GM12873 (cell line): ENCODE measurements at regions not wholly inside any gene's neighbourhood (a gene's known extent, or its start where the extent isn't known, plus 50 kb on each side); places are given as distances from the start of the nearest gene placed in this dataset.

ENCODE experiments used
- TF ChIP-seq, protein P1 (sequence below): IDR thresholded peaks from 2 replicates; pipeline ENCODE4 v1.5.1; 2012; ENCODE audit warnings: low read depth, mild to moderate bottlenecking, moderate library complexity, low read length, control low read depth; ENCODE audit not compliant: insufficient read depth; ENCODE audit errors: missing control alignments

DNA sequence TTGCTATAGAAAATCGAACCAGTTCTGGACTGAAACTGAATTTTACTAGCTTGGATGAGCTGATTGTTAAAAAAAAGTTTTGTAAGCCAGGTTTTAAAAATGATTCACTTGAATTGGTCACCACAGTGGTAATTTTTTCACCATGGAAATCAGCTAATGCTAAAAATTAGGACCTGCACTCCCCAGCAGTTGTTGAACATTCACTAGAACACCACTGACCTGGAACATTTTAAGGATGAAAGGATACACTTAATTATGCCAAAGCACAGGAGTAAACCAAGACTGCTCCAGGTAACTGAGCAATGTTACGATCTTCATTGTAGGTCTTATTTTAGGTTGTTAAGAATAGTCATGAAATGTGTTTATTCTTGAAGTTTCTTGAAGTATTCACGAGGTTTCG, 1342.6 kb upstream of the SPRY2 start:
- TF ChIP-seq, protein P1, sequence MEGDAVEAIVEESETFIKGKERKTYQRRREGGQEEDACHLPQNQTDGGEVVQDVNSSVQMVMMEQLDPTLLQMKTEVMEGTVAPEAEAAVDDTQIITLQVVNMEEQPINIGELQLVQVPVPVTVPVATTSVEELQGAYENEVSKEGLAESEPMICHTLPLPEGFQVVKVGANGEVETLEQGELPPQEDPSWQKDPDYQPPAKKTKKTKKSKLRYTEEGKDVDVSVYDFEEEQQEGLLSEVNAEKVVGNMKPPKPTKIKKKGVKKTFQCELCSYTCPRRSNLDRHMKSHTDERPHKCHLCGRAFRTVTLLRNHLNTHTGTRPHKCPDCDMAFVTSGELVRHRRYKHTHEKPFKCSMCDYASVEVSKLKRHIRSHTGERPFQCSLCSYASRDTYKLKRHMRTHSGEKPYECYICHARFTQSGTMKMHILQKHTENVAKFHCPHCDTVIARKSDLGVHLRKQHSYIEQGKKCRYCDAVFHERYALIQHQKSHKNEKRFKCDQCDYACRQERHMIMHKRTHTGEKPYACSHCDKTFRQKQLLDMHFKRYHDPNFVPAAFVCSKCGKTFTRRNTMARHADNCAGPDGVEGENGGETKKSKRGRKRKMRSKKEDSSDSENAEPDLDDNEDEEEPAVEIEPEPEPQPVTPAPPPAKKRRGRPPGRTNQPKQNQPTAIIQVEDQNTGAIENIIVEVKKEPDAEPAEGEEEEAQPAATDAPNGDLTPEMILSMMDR: no peak

DNA sequence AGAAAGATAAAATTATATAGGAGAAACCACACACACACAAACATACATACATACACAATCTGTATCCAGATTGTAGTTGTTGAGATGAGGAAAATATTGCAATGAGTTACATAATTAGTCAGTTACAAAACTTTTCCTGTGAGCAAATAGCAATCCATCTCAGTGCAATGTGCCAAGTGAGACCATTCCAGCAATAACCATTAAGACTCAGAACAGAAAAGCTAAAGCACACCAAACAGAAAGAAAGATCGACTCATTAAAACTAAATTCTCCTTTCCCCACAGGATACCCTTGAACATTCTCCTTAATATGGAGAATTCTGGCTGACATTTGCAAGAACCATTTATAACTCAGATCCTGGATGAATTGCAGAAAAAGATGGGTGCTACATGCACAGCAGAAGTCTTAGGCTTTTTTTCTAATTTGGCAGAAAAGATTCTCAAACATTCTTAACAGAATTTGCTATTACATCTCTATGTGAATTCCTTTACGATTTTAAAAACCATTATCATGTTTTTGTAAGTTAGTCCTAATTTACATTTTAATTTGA, 1341.2 kb upstream of the SPRY2 start:
- TF ChIP-seq, protein P1: no peak

DNA sequence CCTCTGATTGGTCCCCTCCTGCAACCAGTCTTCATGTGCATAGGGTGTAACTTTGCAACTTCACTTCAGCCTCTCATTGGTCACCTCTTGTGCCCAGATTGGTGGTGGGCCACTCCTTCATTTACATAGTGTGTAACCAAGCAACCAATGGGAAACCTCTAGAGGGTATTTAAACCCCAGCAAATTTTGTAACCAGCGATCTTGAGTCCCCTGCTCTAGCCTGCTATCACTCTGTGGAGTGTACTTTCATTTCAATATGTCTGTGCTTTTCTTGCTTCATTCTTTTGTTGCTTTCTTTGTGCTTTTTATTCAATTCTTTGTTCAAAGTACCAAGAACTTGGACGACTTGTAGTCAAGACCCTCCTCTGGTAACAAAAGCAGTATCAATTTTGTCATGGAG, 1336.9 kb upstream of the SPRY2 start:
- TF ChIP-seq, protein P1: no peak

DNA sequence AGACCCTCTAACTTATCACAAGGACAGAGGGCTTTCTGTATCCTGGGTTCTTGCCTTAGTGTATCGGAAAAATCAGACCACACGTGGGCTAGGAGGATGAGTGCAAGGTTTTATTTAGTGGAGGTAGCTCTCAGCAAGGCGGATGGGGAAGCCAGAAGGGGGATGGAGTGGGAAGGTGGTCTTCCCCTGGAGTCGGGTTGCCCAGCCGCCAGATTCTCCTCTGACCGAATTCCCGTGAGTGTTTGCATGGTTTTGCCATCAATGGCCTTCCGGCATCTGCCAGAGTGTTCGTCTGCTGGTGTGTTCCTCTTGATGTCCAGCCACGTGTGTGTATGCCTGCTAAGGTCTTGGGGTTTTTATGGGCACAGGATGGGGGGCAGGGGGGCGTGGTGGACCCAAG, 1335.1 kb upstream of the SPRY2 start:
- TF ChIP-seq, protein P1: no peak

DNA sequence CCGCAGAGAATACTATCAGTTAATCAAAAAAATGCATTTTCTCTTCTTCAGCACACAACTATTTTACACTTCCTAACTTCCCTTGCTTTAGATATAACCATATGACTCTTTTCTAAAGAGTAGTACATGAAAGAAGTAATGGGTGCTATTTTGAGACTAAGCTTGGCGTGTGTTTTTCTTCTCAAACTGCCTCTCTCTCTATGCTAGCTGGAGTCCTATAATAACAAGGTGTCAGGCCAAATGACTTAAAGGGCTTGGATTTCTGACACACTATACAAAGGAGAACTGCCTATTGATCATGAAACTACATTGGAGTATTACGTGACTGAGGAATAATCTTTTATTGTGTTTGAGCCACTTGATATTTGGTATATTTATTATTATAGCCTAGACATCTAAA, 1330.1 kb upstream of the SPRY2 start:
- TF ChIP-seq, protein P1: no peak

DNA sequence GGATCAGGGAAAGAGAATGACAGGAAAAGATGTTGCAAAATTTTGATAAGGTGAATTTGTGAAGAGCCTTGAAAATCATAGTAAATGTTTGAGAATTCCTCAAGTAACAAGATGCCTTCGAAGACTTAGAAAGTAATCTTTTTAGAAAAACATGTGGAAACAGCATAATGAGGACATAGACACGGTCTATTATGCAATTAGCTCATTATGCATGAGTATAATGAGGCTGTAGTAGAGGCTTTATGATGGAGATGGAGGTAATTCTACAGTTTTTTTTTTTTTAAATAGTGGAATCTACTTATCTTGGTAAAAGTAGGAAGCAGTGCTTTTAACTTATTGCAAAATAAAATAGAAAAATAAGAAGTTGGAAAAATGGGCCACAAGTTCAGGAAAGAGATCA, 1329.1 kb upstream of the SPRY2 start:
- TF ChIP-seq, protein P1: no peak

DNA sequence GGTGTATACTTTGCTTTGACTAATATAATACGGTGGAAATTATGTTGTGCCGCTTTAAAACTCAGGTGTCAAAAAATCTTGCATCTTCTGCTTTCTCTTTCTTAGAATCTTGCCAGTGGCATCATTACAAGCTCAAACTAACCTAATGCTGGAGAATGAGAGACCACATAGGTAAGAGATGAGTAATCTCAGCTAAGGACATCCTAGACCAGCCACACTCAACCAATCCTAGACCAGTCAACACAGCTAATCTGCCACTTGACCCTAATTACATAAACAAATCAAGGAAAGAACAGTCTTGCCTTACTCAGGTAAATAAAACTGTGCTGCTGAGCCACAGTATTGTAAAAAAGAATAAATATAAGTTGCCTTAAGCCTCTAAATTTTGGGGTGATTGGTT, 1323.9 kb upstream of the SPRY2 start:
- TF ChIP-seq, protein P1: no peak

DNA sequence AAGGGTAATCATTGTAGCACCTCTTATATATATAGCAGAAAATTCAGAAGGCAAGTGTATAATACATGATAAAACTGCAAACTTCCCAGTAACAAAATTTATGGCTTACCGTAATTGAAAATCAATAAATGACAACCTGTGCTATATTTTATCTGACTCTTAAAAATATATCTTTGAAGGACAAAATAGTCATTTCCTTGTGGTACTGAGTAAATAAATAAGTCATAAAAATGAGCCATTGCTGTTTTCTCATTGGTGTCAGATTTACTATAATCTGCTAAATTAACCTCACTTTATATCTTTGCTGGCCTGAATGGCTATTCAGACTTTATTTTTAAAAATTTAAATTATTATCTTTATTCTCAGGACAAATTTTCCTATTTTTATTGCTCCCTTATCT, 1319.1 kb upstream of the SPRY2 start:
- TF ChIP-seq, protein P1: no peak
